ENCODE measurements at regions not wholly inside any gene's neighbourhood (a gene's known extent, or its start where the extent isn't known, plus 50 kb on each side); places are given as distances from the start of the nearest gene placed in this dataset.
A peak's percentile ranks its signal among the peaks of the same experiment; 100 is the strongest.
"Not testable (repeated sequence)": the region's sequence is repeated elsewhere in the genome, so short reads cannot be mapped to it uniquely, and the experiment has no call there.

- H3K4me3 Mint-ChIP-seq, result no peak overlapping the region
- H3K27ac Mint-ChIP-seq, result no peak overlapping the region
- Histone ChIP-seq H3K27me3 (ENCODE audit: insufficient read depth, low read length) (no peaks in the 10 kb centered on the region), H3K27ac (ENCODE audit: low read depth, low read length) (no peak overlapping the region), H3K9me3 (ENCODE audit: control insufficient read depth in 1 of 2, low read length in 2 of 2) (no peaks in the 10 kb centered on the region), H3K4me1 (ENCODE audit: insufficient read depth, low read length) (no peaks in the 10 kb centered on the region), H3K4me3 (ENCODE audit: low read length in 2 of 2) (no peak overlapping the region), H3K36me3 (ENCODE audit: insufficient read depth, low read length) (no peaks in the 10 kb centered on the region)
- H3K4me1 Mint-ChIP-seq, result no peaks in the 10 kb centered on the region
- CTCF ChIA-PET (ENCODE audit: partially characterized antibody), result no interaction called here
- H3K36me3 Mint-ChIP-seq, result no peaks in the 10 kb centered on the region
- intact Hi-C loops (cut with micrococcal nuclease), result no loop called here
- DNase-seq, result peak in 1 of 5 donors; percentile 27
- H3K27me3 Mint-ChIP-seq, result no peaks in the 10 kb centered on the region
- POLR2A ChIA-PET (ENCODE audit: partially characterized antibody), result no interaction called here
- H3K9me3 Mint-ChIP-seq, result peaks cover 0 to 5% (median under 1%) of the 10 kb centered on the region in 8 donors
Observed at GRCh38 chr7:81446212-81446611, 323.6 kb downstream of the HGF start.

- POLR2A ChIA-PET (ENCODE audit: partially characterized antibody), result no interaction called here
- no peaks in the 10 kb centered on the region for H3K27me3 Mint-ChIP-seq
- no peaks in the 10 kb centered on the region for H3K36me3 Mint-ChIP-seq
Observed at GRCh38 chr7:81445462-81445861, 324.4 kb downstream of the HGF start.

DNA sequence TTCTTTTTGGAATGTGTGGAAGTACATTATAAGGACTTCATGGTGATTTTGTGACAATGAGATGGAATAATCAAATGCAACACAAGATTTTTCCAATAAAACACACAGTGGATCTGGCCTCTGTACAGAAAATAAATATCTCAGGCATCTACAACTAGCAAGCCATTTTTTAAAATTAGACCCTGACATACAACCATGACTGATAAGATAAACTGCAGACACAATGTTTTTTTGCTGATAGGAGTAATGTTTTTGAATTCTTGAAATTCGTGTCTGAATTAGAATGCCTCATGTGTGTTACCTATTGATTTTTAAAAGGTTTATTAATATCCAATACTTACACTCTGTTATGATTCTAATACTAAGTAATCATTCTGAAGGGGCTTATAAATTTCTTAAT, 328.1 kb downstream of the HGF start:
- H3K4me1 Mint-ChIP-seq, result no peaks in the 10 kb centered on the region
- no peak for DNase-seq
- intact Hi-C loops (cut with micrococcal nuclease), result no loop called here
- POLR2A ChIA-PET (ENCODE audit: partially characterized antibody), result no interaction called here
- H3K27ac ChIP-seq (ENCODE audit: low read depth, low read length), result no peak overlapping the region
- peaks cover 0 to 8% (median 5%) of the 10 kb centered on the region in 8 donors for H3K9me3 Mint-ChIP-seq
- no peaks in the 10 kb centered on the region for H3K36me3 ChIP-seq (ENCODE audit: insufficient read depth, low read length)
- CTCF ChIA-PET (ENCODE audit: partially characterized antibody), result no interaction called here
- H3K4me1 ChIP-seq (ENCODE audit: insufficient read depth, low read length), result no peaks in the 10 kb centered on the region
- no peaks in the 10 kb centered on the region for H3K27me3 Mint-ChIP-seq
- H3K36me3 Mint-ChIP-seq, result no peaks in the 10 kb centered on the region
- H3K4me3 Mint-ChIP-seq, result no peak overlapping the region
- no peaks in the 10 kb centered on the region for H3K27me3 ChIP-seq (ENCODE audit: insufficient read depth, low read length)
- no peaks in the 10 kb centered on the region for H3K9me3 ChIP-seq (ENCODE audit: control insufficient read depth in 1 of 2, low read length in 2 of 2)
- H3K4me3 ChIP-seq (ENCODE audit: low read length in 2 of 2), result no peak overlapping the region
- no peak overlapping the region for H3K27ac Mint-ChIP-seq

More at GRCh38 chr7:81445462-81445861, 324.4 kb downstream of the HGF start:
- no peaks in the 10 kb centered on the region for H3K27me3 ChIP-seq (ENCODE audit: insufficient read depth, low read length)
- CTCF ChIA-PET (ENCODE audit: partially characterized antibody), result no interaction called here
- intact Hi-C loops (cut with micrococcal nuclease), result no loop called here
- H3K4me3 ChIP-seq (ENCODE audit: low read length in 2 of 2), result no peak overlapping the region
- no peaks in the 10 kb centered on the region for H3K4me1 ChIP-seq (ENCODE audit: insufficient read depth, low read length)
- H3K27ac ChIP-seq (ENCODE audit: low read depth, low read length), result no peak overlapping the region
- Mint-ChIP-seq H3K27ac (no peak overlapping the region), H3K4me3 (no peak overlapping the region), H3K4me1 (no peaks in the 10 kb centered on the region), H3K9me3 (peaks cover 0 to 5% (median under 1%) of the 10 kb centered on the region in 8 donors)
- no peaks in the 10 kb centered on the region for H3K36me3 ChIP-seq (ENCODE audit: insufficient read depth, low read length)
- H3K9me3 ChIP-seq (ENCODE audit: control insufficient read depth in 1 of 2, low read length in 2 of 2), result no peaks in the 10 kb centered on the region
- DNase-seq, result no peak

DNA sequence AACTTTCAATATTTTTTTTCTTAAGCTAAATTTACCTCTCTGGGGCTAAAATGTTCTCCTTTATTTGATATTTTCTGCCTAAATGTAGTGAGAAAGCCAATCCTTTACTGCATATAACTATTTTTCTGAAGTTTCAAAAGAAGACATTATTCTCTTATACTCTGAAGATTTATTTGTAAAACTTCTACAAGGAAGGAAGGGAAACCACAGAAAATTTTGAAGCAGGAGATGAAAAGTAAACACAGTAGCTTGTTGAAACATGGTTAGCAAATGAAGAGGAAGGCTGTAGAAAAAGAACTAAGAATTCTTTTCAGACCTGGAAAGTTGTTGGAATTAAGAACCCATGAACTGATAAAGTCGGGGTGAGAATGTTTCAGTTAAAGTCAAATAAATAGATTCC, 330.3 kb downstream of the HGF start:
- Histone ChIP-seq H3K27ac (ENCODE audit: low read depth, low read length) (no peak overlapping the region), H3K36me3 (ENCODE audit: insufficient read depth, low read length) (no peaks in the 10 kb centered on the region), H3K27me3 (ENCODE audit: insufficient read depth, low read length) (no peaks in the 10 kb centered on the region), H3K4me3 (ENCODE audit: low read length in 2 of 2) (no peak overlapping the region), H3K4me1 (ENCODE audit: insufficient read depth, low read length) (no peaks in the 10 kb centered on the region), H3K9me3 (ENCODE audit: control insufficient read depth in 1 of 2, low read length in 2 of 2) (no peaks in the 10 kb centered on the region)
- H3K27me3 Mint-ChIP-seq, result no peaks in the 10 kb centered on the region
- intact Hi-C loops (cut with micrococcal nuclease), result no loop called here
- no peaks in the 10 kb centered on the region for H3K36me3 Mint-ChIP-seq
- no peak for DNase-seq
- H3K4me3 Mint-ChIP-seq, result no peak overlapping the region
- POLR2A ChIA-PET (ENCODE audit: partially characterized antibody), result no interaction called here
- H3K4me1 Mint-ChIP-seq, result no peaks in the 10 kb centered on the region
- CTCF ChIA-PET (ENCODE audit: partially characterized antibody), result no interaction called here
- peaks cover 0 to 10% (median 6%) of the 10 kb centered on the region in 8 donors for H3K9me3 Mint-ChIP-seq
- no peak overlapping the region for H3K27ac Mint-ChIP-seq

DNA sequence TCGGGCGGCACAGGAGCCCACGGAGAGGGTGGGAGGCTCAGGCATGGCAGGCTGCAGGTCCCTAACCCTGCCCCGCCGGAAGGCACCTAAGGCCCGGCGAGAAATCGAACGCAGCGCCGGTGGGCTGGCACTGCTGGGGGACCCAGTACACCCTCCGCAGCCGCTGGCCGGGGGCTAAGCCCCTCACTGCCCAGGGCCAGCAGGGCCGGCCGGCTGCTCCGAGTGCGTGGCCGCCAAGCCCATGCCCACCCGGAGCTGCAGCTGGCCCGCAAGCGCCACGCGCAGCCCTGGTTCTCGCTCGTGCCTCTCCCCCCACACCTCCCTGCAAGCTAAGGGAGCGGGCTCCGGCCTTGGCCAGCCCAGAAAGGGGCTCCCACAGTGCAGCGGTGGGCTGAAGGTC, 332.7 kb downstream of the HGF start:
- H3K27ac ChIP-seq (ENCODE audit: low read depth, low read length); H3K36me3 ChIP-seq (ENCODE audit: insufficient read depth, low read length); H3K27me3 ChIP-seq (ENCODE audit: insufficient read depth, low read length); H3K27ac Mint-ChIP-seq; POLR2A ChIA-PET (ENCODE audit: partially characterized antibody); CTCF ChIA-PET (ENCODE audit: partially characterized antibody); H3K27me3 Mint-ChIP-seq; DNase-seq; intact Hi-C loops (cut with micrococcal nuclease); H3K4me1 ChIP-seq (ENCODE audit: insufficient read depth, low read length); H3K36me3 Mint-ChIP-seq; H3K9me3 ChIP-seq (ENCODE audit: control insufficient read depth in 1 of 2, low read length in 2 of 2); H3K4me3 ChIP-seq (ENCODE audit: low read length in 2 of 2); H3K4me1 Mint-ChIP-seq; H3K4me3 Mint-ChIP-seq: not testable (repeated sequence)
- H3K9me3 Mint-ChIP-seq, result peaks cover 0 to 17% (median 10%) of the 10 kb centered on the region in 8 donors

- H3K4me1 Mint-ChIP-seq, result no peaks in the 10 kb centered on the region
Observed at GRCh38 chr7:81433692-81434331, 336.0 kb downstream of the HGF start.

DNA sequence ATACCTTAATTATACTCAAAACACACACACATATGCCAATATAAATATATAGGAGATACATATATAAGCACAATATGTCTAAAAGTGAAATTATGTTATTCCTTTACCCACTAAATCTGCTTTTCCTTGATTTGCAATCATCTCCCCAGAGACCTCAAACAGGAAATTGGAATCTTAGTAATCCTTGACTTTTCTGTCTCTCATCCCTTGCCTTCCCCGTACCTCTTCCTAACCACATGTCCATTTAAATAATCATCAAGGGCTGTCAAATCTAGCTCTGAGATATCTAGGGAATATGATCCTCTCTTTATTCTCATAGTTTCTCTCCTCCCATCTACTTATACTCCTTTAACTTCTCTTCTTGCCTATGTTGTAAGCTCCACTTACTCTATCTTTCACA, 336.6 kb downstream of the HGF start:
- no peak overlapping the region for H3K4me3 ChIP-seq (ENCODE audit: low read length in 2 of 2)
- no peaks in the 10 kb centered on the region for H3K4me1 ChIP-seq (ENCODE audit: insufficient read depth, low read length)
- no peaks in the 10 kb centered on the region for H3K27me3 ChIP-seq (ENCODE audit: insufficient read depth, low read length)
- Mint-ChIP-seq H3K4me1 (no peaks in the 10 kb centered on the region), H3K4me3 (no peak overlapping the region), H3K27ac (peak overlapping the region in 1 of 7 donors; percentile 9), H3K9me3 (peaks cover 6 to 27% (median 13%) of the 10 kb centered on the region in 8 donors), H3K36me3 (no peaks in the 10 kb centered on the region), H3K27me3 (no peaks in the 10 kb centered on the region)
- no peak overlapping the region for H3K27ac ChIP-seq (ENCODE audit: low read depth, low read length)
- intact Hi-C loops (cut with micrococcal nuclease), result no loop called here
- ChIA-PET CTCF (ENCODE audit: partially characterized antibody) (no interaction called here), POLR2A (ENCODE audit: partially characterized antibody) (no interaction called here)
- no peaks in the 10 kb centered on the region for H3K9me3 ChIP-seq (ENCODE audit: control insufficient read depth in 1 of 2, low read length in 2 of 2)
- DNase-seq, result no peak
- H3K36me3 ChIP-seq (ENCODE audit: insufficient read depth, low read length), result no peaks in the 10 kb centered on the region

More at GRCh38 chr7:81433692-81434331, 336.0 kb downstream of the HGF start:
- intact Hi-C loops (cut with micrococcal nuclease), result no loop called here
- Mint-ChIP-seq H3K36me3 (no peaks in the 10 kb centered on the region), H3K27me3 (no peaks in the 10 kb centered on the region), H3K27ac (no peak overlapping the region), H3K9me3 (peaks cover 6 to 27% (median 13%) of the 10 kb centered on the region in 8 donors), H3K4me3 (no peak overlapping the region)
- Histone ChIP-seq H3K9me3 (ENCODE audit: control insufficient read depth in 1 of 2, low read length in 2 of 2) (no peaks in the 10 kb centered on the region), H3K27ac (ENCODE audit: low read depth, low read length) (no peak overlapping the region), H3K4me1 (ENCODE audit: insufficient read depth, low read length) (no peaks in the 10 kb centered on the region), H3K27me3 (ENCODE audit: insufficient read depth, low read length) (no peaks in the 10 kb centered on the region), H3K36me3 (ENCODE audit: insufficient read depth, low read length) (no peaks in the 10 kb centered on the region), H3K4me3 (ENCODE audit: low read length in 2 of 2) (no peak overlapping the region)
- no peak for DNase-seq
- POLR2A ChIA-PET (ENCODE audit: partially characterized antibody), result no interaction called here
- CTCF ChIA-PET (ENCODE audit: partially characterized antibody), result no interaction called here

DNA sequence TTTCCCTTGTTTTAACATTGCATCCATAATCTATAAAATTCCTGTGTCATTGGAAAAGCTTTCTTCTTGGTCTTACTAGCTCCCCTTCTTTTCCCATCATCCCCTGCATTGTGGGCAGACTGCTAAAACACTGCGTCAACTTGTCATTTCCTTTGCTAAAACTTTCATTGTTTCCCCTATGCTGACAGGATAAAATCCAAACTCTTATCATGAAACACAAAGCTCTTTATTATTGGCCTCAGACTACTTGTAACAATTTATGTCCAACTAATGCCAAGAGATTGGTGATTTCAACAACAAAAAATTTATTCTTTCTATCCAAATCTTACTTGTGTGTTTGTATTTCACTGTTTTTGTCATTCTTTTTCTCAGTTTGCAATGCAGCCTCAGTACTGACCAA, 339.1 kb downstream of the HGF start:
- ChIA-PET POLR2A (ENCODE audit: partially characterized antibody) (no interaction called here), CTCF (ENCODE audit: partially characterized antibody) (no interaction called here)
- DNase-seq, result no peak

More for the DNA sequence above, 339.1 kb downstream of the HGF start:
- no peaks in the 10 kb centered on the region for H3K9me3 ChIP-seq (ENCODE audit: control insufficient read depth in 1 of 2, low read length in 2 of 2)
- Mint-ChIP-seq H3K4me3 (no peak overlapping the region), H3K9me3 (peaks cover under 1 to 31% (median 10%) of the 10 kb centered on the region in 8 donors), H3K4me1 (no peaks in the 10 kb centered on the region), H3K36me3 (no peaks in the 10 kb centered on the region), H3K27me3 (no peaks in the 10 kb centered on the region), H3K27ac (no peak overlapping the region)
- intact Hi-C loops (cut with micrococcal nuclease), result no loop called here
- no peak overlapping the region for H3K4me3 ChIP-seq (ENCODE audit: low read length in 2 of 2)
- no peaks in the 10 kb centered on the region for H3K4me1 ChIP-seq (ENCODE audit: insufficient read depth, low read length)
- no peak overlapping the region for H3K27ac ChIP-seq (ENCODE audit: low read depth, low read length)
- H3K27me3 ChIP-seq (ENCODE audit: insufficient read depth, low read length), result no peaks in the 10 kb centered on the region
- H3K36me3 ChIP-seq (ENCODE audit: insufficient read depth, low read length), result no peaks in the 10 kb centered on the region

Data from CD4-positive, alpha-beta memory T cell (primary cell).